Myocyte (in vitro differentiated cells): ENCODE measurements at regions not wholly inside any gene's neighbourhood (a gene's known extent, or its start where the extent isn't known, plus 50 kb on each side); places are given as distances from the start of the nearest gene placed in this dataset.
A peak's percentile ranks its signal among the peaks of the same experiment; 100 is the strongest.
"Not testable (repeated sequence)": the region's sequence is repeated elsewhere in the genome, so short reads cannot be mapped to it uniquely, and the experiment has no call there.

Experiments used
- DNase-seq: peaks from one replicate; pipeline ENCODE4 v3.0.0-alpha.2; 2012; ENCODE audit warnings: low read depth

DNA sequence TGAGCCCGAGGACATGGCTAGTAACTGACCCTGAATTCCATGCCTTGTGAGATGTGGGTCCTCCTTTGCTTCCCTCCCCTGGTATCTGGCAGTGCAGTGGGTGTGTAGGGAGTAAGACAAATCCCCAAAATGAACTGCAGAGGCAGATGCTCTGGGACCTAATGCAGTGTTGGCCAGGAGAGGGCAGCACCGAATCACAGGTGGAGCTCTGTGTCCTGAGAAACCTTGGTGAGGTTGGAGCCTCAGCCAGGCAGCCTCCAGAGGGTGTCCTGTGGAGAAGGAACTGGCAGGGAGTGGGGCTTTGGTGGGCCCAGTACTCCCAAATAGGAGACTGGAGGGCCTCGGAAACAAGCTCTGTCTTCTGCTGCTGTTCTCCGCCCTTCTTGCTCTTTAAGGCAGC lies 209.9 kb downstream of the CCNG2 start:
- not testable (repeated sequence) for DNase-seq

DNA sequence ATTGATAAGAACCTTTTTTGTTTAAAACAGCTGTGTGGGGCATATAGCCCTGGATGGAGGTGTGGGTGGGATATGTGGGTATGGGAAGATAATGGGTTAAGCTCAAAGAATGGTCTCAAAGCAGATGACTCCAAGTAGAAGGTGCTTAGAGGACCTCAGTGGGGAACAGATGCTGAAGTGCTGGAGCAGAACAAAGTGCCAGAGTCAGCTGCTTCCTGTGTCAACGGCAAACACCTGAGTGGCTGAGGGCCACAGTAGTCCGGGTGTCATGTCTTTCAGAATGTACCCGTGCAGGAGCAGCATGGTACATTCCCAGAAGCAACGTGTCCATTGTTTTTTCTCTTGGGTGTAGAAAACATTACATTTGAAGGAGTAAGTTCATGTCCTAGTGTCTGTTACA lies 210.6 kb downstream of the CCNG2 start:
- no peak for DNase-seq

DNA sequence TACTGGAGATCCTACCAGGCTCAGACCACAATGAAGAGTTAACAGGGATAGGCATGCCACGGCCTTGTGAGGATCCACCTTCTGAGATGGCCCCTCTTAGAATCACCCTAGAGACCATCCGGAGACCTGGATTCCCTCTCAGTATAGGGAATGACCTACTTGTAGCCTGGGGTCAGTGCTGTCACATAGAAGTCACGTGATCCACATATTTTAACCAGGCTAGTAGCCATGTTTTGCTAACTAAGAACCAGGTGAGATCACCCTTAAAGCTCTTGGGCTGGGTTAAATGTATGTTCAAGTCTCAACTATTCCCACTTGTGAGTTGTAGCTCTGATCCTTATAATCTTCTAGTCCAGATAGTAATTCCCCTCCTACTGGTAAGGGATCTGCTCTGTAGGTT lies 215.4 kb downstream of the CCNG2 start:
- DNase-seq: no peak

GRCh38 chr4:77375866-77376607 lies 219.0 kb downstream of the CCNG2 start:
- DNase-seq: no peak

GRCh38 chr4:77376788-77377460 lies 219.9 kb downstream of the CCNG2 start:
- no peak for DNase-seq

DNA sequence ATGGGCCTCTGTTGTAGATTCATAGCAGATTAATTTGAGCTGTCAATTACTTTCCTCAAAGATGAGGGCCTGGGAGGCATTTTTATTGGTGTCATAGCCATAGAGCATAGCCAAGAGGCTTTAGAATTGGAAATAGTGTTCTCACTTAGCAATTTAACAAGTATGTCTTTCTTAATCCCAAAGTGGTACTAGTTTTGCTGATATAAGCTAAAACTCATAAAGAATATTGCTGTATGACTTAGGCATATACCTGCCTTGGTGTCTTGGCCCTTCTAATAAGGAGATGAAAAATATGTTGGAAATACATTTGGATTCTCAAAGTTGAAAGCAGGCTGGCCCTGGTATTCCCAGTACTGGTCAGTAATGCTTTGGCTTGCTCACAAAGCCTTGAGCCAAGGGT lies 221.5 kb upstream of the CXCL13 start:
- DNase-seq: no peak

GRCh38 chr4:77385124-77385969 lies 220.3 kb upstream of the CXCL13 start:
- DNase-seq: peak; percentile 79

DNA sequence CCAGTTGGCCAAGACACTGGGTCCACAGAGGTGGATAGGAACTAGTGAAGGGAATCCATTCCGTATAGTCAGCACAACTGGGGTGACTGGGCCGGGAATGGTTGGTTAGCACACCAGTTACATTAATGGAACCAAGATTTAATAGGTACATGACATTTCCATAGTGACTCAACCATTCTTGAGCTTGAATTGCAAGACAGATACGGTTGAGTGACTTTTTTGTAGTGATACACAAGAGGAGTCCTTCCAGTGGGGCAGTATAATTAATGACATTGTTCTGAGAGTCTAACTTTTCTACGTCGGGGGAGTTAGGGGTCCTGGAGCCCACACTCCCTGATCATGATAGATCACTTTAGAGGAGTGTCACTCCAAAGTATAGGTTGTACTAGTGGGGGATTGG lies 211.6 kb upstream of the CXCL13 start:
- DNase-seq: no peak

DNA sequence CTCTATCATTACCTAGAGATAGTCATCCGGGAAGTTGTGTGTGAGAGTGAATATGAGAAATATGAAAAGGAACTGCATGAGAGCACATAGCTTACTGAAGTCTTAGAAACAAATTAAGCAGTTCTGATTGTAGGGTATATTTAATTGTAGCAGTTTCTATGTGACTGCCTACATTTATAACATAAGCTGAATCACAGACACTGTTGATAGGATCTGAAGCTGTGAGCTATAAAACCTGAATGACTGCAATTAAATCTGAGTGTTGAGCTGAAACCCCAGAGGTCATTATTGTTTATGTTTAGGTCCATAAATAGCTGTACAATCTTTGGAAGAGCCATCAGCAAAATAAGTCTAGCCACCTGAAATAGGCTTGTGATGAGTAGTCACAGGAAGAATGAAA lies 210.1 kb upstream of the CXCL13 start:
- DNase-seq: no peak

DNA sequence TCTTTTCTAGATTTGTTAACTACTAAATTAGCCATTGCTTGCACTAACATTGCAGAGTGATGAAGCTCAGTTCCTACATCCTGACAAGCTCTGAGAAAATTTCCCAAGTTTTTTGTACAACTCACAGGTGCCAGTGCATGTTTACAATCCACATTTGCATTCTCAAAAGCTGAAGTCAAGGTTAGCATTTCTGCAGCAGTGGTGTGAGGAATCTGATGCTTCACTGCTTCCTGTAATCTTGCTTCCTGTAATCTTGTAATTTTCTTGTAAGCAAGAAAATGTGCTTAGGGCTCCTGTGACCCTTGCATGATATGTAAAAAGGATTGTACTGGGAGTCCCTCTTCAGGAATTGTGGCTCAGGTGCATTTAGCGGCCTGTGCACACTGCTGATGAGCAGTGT lies 207.4 kb upstream of the CXCL13 start:
- DNase-seq: no peak

DNA sequence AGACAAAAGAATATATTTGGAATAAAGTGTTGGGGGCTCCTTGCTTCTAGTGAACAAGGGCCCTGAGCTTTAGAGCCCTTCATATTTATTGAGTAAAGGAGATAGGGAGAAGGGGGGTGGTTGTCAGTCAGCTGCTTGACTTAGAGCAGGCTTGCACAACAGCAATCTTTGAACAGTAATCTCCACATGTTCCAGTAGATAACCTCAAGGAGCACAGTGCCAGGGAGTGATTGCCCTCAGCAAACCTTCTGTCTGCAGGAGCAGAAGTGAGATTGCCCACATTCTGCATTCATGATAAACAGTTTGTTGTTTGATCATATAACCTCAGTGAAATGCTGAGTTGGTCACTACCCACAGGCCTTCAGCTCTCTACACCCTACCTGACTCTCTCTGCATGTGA lies 205.8 kb upstream of the CXCL13 start:
- DNase-seq: no peak

DNA sequence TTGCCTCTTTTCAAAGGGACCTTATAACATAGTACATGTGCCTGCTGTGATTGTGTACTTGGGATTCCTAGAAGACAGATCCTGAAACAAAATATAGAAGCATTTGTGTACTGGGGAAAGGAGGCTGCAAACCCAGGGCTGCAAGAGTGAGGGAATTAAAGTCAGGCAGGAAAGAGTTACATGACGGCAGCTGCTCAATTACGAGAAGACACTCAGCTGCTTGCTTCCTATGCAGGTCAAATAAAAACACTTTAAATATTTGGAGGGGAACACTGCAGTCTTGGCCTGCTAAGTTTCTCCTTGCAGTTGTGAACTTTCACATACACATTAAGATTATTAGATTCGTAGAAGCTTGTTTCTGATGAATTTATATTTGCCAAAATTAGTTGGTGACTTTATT lies 191.9 kb upstream of the CXCL13 start:
- DNase-seq: no peak

- DNase-seq: no peak
These were observed 189.9 kb upstream of the CXCL13 start for GRCh38 chr4:77415689-77416088.

DNA sequence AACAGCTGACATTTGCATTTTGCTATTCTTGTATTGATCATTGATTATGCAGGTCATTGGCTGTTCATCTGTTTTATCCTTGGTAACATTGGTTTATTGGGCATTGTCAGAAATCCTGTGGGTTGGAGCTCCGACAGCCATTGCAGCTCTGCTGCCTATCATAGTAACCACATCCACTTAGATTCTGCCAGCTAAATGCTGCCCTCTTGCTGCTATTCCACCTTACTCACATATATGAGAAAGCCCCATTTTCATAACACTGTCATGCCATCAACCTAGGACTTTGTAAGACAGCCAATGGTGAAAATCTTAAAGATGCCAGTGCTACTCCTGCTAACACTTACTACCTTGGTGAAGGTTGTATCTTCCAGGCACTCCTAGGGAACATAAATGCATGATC lies 187.3 kb upstream of the CXCL13 start:
- peak; percentile 37 for DNase-seq

DNA sequence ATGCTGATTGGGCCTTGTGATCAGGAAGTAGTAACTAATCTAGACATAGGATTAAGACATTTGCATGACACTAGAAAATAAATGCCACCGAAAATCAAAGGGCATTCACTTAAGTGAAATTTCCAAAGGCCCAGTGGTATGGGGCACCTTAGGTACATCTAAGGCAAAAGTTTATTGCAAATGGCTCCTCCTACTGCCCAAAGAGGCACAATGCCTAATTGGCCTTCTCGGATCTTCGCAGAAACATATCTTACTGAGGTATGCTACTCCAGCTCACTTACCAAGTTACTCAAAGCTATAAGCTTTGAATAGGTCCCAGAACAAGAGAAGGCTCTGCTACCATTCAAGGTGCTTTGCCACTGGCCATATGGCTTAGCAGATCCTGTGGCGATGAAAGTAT lies 174.8 kb upstream of the CXCL13 start:
- no peak for DNase-seq

GRCh38 chr4:77431546-77431945 lies 174.1 kb upstream of the CXCL13 start:
- peak; percentile 42 for DNase-seq

DNA sequence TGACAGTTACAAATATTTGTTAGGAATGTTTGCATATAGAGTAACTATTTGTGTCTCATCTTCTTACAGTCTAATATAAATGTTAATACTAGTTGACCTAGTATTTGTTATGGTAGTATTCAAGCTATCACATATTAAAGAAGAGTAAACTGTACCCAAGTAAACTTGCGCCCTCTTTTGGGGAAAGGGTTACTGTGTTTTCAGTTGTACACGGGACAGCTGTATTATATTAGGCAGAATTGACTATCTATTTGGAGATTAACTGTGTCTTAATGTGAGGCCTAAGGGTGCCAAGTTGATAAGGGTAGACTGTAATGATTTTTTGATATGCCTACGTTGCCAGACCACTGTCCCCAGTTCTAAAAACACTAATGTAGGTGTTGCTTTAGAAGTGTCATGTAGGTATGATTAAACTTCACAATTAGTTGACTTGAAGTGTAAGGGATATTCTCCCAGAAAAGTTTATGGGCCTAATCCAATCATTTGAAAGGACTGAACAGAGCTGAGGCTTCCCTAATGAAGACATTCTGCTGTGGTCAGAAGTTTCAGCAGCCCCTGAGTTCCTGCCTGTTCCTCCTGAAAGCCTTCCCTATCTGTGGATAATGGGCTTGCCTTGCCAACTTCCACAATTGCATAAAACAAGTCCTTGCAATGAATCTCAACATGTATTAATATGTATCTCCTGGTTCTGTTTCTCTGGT lies 172.8 kb upstream of the CXCL13 start:
- DNase-seq: no peak

GRCh38 chr4:77433418-77433733 lies 172.2 kb upstream of the CXCL13 start:
- peak; percentile 76 for DNase-seq

- peak; percentile 59 for DNase-seq
These were observed 171.1 kb upstream of the CXCL13 start for GRCh38 chr4:77434299-77435092.

DNA sequence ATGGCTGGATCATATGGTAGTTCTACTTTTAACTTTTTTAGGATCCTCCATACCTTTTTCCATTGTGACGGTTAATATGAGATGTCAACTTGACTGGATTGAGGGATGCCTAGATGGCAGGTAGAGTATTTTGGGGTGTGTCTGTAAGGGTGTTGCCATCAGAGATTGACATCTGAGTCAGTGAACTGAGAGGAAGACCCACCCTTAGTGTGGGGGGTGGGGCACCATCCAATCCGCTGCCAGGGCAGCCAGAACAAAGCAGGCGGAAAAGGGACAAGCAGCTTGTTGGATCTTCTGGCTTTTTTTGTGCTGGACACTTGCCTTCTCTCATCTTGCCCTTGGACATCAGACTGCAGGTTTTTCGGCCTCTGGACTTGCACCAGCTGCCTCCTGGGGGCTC lies 168.5 kb upstream of the CXCL13 start:
- DNase-seq: no peak

DNA sequence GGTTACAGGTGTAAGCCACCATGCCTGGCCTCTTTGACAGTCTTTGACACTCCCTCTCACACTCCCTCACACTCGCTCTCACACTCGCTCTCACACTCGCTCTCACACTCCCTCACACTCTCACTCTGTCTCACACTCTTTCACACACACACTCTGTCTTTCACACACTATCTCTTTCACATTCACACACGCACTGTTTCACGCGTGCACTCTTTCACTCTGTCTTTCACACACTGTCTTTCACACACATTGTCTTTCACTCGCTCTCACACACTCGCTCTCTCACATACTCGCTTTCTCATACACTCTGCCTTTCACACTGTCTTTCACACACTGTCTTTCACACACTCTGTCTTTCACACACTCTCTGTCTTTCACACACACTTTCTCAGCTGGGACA lies 167.1 kb upstream of the CXCL13 start:
- DNase-seq: no peak
